CD4-positive, CD25-positive, alpha-beta regulatory T cell (primary cell): ENCODE measurements at regions not wholly inside any gene's neighbourhood (a gene's known extent, or its start where the extent isn't known, plus 50 kb on each side); places are given as distances from the start of the nearest gene placed in this dataset.

Source experiments
- ATAC-seq, 2 donors: fragments of 150-1000 bp; cut with Tn5 transposase; one replicate each; pipeline ENCODE4 v1.10.0; 2021; ENCODE audit warnings: low read depth in 2 of 2, moderate number of reproducible peaks in 2 of 2, moderate library complexity in 1 of 2
- DNase-seq, 3 donors: peaks; one replicate each; pipeline versions ENCODE4 v3.0.0 to v3.0.0-alpha.2; 2012 to 2022; ENCODE audit warnings: mixed read lengths in 1 of 3
- H3K27ac ChIP-seq: one replicate; pipeline ENCODE4 v1.7.0; 2013; ENCODE audit warnings: mild to moderate bottlenecking, low read length; ENCODE audit not compliant: insufficient read depth, poor library complexity, severe bottlenecking
- H3K27me3 ChIP-seq: one replicate; pipeline ENCODE4 v1.7.0; 2013; ENCODE audit warnings: low read length; ENCODE audit not compliant: control insufficient read depth, insufficient read depth
- H3K36me3 ChIP-seq: one replicate; pipeline ENCODE4 v1.7.0; 2013; ENCODE audit warnings: mild to moderate bottlenecking, low read length, moderate library complexity; ENCODE audit not compliant: control insufficient read depth, insufficient read depth
- H3K4me1 ChIP-seq: 2 replicates; pipeline ENCODE4 v1.7.0; 2013; ENCODE audit warnings: mild to moderate bottlenecking, low read length; ENCODE audit not compliant: insufficient read depth, control insufficient read depth, poor library complexity, severe bottlenecking
- H3K4me3 ChIP-seq: one replicate; pipeline ENCODE4 v1.7.0; 2013; ENCODE audit warnings: low read depth, mild to moderate bottlenecking, low read length, moderate library complexity
- H3K9me3 ChIP-seq, 2 experiments: 1 replicate in 1 of 2; 2 replicates in 1 of 2; pipeline ENCODE4 v1.7.0; 2013; ENCODE audit warnings: low read length in 2 of 2, mild to moderate bottlenecking in 1 of 2, moderate library complexity in 1 of 2; ENCODE audit not compliant: control insufficient read depth in 2 of 2
- H3K27ac Mint-ChIP-seq, 3 donors: one replicate each; pipeline ENCODE4 v1.8.0; 2020 to 2022; ENCODE audit warnings: mild to moderate bottlenecking in 3 of 3, mixed read lengths in 3 of 3, moderate library complexity in 2 of 3
- H3K27me3 Mint-ChIP-seq: one replicate; pipeline ENCODE4 v1.8.0; 2022; ENCODE audit warnings: mild to moderate bottlenecking, mixed read lengths
- H3K36me3 Mint-ChIP-seq: one replicate; pipeline ENCODE4 v1.8.0; 2020; ENCODE audit warnings: mixed read lengths
- H3K4me1 Mint-ChIP-seq, 4 donors: one replicate each; pipeline ENCODE4 v1.8.0; 2020 to 2022; ENCODE audit warnings: mixed read lengths in 4 of 4, mild to moderate bottlenecking in 1 of 4
- H3K4me3 Mint-ChIP-seq, 4 donors: one replicate each; pipeline ENCODE4 v1.8.0; 2020 to 2022; ENCODE audit warnings: mild to moderate bottlenecking in 4 of 4, mixed read lengths in 4 of 4, moderate library complexity in 3 of 4
- H3K9me3 Mint-ChIP-seq, 7 donors: one replicate each; pipeline ENCODE4 v1.8.0; 2020 to 2022; ENCODE audit warnings: mixed read lengths in 7 of 7, mild to moderate bottlenecking in 3 of 7, moderate library complexity in 2 of 7

- no peak for DNase-seq
- no peaks in the 10 kb centered on the region for H3K27me3 ChIP-seq
- H3K9me3 ChIP-seq: no peaks in the 10 kb centered on the region
- Mint-ChIP-seq H3K27ac (no peak overlapping the region), H3K4me1 (no peaks in the 10 kb centered on the region), H3K36me3 (no peaks in the 10 kb centered on the region), H3K9me3 (peaks cover 0 to 5% (median 0%) of the 10 kb centered on the region in 7 donors), H3K4me3 (no peak overlapping the region), H3K27me3 (no peaks in the 10 kb centered on the region)
- H3K36me3 ChIP-seq: no peaks in the 10 kb centered on the region
- H3K4me1 ChIP-seq: no peaks in the 10 kb centered on the region
- no peak overlapping the region for H3K4me3 ChIP-seq
- ATAC-seq: no peak
- H3K27ac ChIP-seq: no peak overlapping the region
These were observed 54.8 kb upstream of the RASSF8 start for GRCh38 chr12:25903603-25904245.

- Mint-ChIP-seq H3K4me3 (peak overlapping the region in 1 of 4 donors; percentile 36), H3K36me3 (no peaks in the 10 kb centered on the region)
These were observed 54.0 kb upstream of the RASSF8 start for GRCh38 chr12:25904442-25904841.

GRCh38 chr12:25906651-25907340 lies 51.7 kb upstream of the RASSF8 start:
- H3K4me1 Mint-ChIP-seq: no peaks in the 10 kb centered on the region
- ATAC-seq (no peak), DNase-seq (no peak)
- H3K4me1 ChIP-seq: no peaks in the 10 kb centered on the region
- no peak overlapping the region for H3K27ac Mint-ChIP-seq
- H3K36me3 Mint-ChIP-seq: no peaks in the 10 kb centered on the region
- H3K9me3 ChIP-seq: no peaks in the 10 kb centered on the region
- no peak overlapping the region for H3K4me3 Mint-ChIP-seq
- no peaks in the 10 kb centered on the region for H3K36me3 ChIP-seq
- H3K27ac ChIP-seq: no peak overlapping the region
- no peak overlapping the region for H3K4me3 ChIP-seq
- peaks cover 0 to 5% (median 0%) of the 10 kb centered on the region in 7 donors for H3K9me3 Mint-ChIP-seq
- no peaks in the 10 kb centered on the region for H3K27me3 ChIP-seq
- no peaks in the 10 kb centered on the region for H3K27me3 Mint-ChIP-seq

More at GRCh38 chr12:25904442-25904841, 54.0 kb upstream of the RASSF8 start:
- no peaks in the 10 kb centered on the region for H3K27me3 ChIP-seq
- Mint-ChIP-seq H3K9me3 (peaks cover 0 to 5% (median 0%) of the 10 kb centered on the region in 7 donors), H3K27ac (no peak overlapping the region), H3K4me1 (no peaks in the 10 kb centered on the region), H3K27me3 (no peaks in the 10 kb centered on the region)
- H3K36me3 ChIP-seq: no peaks in the 10 kb centered on the region
- ATAC-seq (no peak), DNase-seq (no peak)
- no peaks in the 10 kb centered on the region for H3K9me3 ChIP-seq
- no peak overlapping the region for H3K4me3 ChIP-seq
- H3K27ac ChIP-seq: no peak overlapping the region
- no peaks in the 10 kb centered on the region for H3K4me1 ChIP-seq
